HG03442 (cell line): ENCODE measurements at regions not wholly inside any gene's neighbourhood (a gene's known extent, or its start where the extent isn't known, plus 50 kb on each side); places are given as distances from the start of the nearest gene placed in this dataset.

Experiments used
- ATAC-seq: cut with Tn5 transposase; IDR thresholded peaks from one replicate; pipeline ENCODE4 v1.9.1; 2021; ENCODE audit warnings: mild to moderate bottlenecking, moderate library complexity; ENCODE audit not compliant: unreplicated experiment

GRCh38 chr18:22033085-22033484, 136.3 kb upstream of the GATA6 start:
- ATAC-seq, result no peak

- ATAC-seq, result no peak
These were observed 135.1 kb upstream of the GATA6 start for GRCh38 chr18:22034276-22034675.

GRCh38 chr18:22040533-22040932, 128.9 kb upstream of the GATA6 start:
- ATAC-seq, result no peak

- ATAC-seq, result no peak
These were observed 125.6 kb upstream of the GATA6 start for GRCh38 chr18:22043837-22044236.

- no peak for ATAC-seq
These were observed 124.7 kb upstream of the GATA6 start for GRCh38 chr18:22044474-22045220.

- ATAC-seq, result no peak
These were observed 124.0 kb upstream of the GATA6 start for GRCh38 chr18:22045221-22045918.

GRCh38 chr18:22046473-22046872, 122.9 kb upstream of the GATA6 start:
- no peak for ATAC-seq

- no peak for ATAC-seq
These were observed 121.9 kb upstream of the GATA6 start for GRCh38 chr18:22047485-22047884.

GRCh38 chr18:22048221-22048620, 121.2 kb upstream of the GATA6 start:
- ATAC-seq, result no peak

GRCh38 chr18:22048932-22049615, 120.3 kb upstream of the GATA6 start:
- ATAC-seq, result no peak

GRCh38 chr18:22052405-22053105, 116.8 kb upstream of the GATA6 start:
- no peak for ATAC-seq

- no peak for ATAC-seq
These were observed 113.7 kb upstream of the GATA6 start for GRCh38 chr18:22055466-22056238.

GRCh38 chr18:22056950-22057349, 112.4 kb upstream of the GATA6 start:
- ATAC-seq, result no peak

- ATAC-seq, result no peak
These were observed 111.4 kb upstream of the GATA6 start for GRCh38 chr18:22057908-22058527.

- ATAC-seq, result no peak
These were observed 109.0 kb upstream of the GATA6 start for GRCh38 chr18:22060361-22060760.

- ATAC-seq, result no peak
These were observed 106.3 kb upstream of the GATA6 start for GRCh38 chr18:22063102-22063501.

GRCh38 chr18:22063672-22064071, 105.7 kb upstream of the GATA6 start:
- ATAC-seq, result no peak

- ATAC-seq, result no peak
These were observed 104.8 kb upstream of the GATA6 start for GRCh38 chr18:22064581-22064980.

- ATAC-seq, result no peak
These were observed 104.1 kb upstream of the GATA6 start for GRCh38 chr18:22065311-22065710.

- ATAC-seq, result no peak
These were observed 103.3 kb upstream of the GATA6 start for GRCh38 chr18:22066083-22066485.
